ENCODE measurements at regions not wholly inside any gene's neighbourhood (a gene's known extent, or its start where the extent isn't known, plus 50 kb on each side); places are given as distances from the start of the nearest gene placed in this dataset.

GRCh38 chr3:76653640-76654251, 386.2 kb upstream of the ROBO2 start:
- TF ChIP-seq, protein P1, sequence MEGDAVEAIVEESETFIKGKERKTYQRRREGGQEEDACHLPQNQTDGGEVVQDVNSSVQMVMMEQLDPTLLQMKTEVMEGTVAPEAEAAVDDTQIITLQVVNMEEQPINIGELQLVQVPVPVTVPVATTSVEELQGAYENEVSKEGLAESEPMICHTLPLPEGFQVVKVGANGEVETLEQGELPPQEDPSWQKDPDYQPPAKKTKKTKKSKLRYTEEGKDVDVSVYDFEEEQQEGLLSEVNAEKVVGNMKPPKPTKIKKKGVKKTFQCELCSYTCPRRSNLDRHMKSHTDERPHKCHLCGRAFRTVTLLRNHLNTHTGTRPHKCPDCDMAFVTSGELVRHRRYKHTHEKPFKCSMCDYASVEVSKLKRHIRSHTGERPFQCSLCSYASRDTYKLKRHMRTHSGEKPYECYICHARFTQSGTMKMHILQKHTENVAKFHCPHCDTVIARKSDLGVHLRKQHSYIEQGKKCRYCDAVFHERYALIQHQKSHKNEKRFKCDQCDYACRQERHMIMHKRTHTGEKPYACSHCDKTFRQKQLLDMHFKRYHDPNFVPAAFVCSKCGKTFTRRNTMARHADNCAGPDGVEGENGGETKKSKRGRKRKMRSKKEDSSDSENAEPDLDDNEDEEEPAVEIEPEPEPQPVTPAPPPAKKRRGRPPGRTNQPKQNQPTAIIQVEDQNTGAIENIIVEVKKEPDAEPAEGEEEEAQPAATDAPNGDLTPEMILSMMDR (IDR thresholded peaks at IDR 0.05; ENCODE audit: unreplicated experiment): no peak
- DNase-seq (ENCODE audit: low spot score): no peak
- no peaks in the 10 kb centered on the region for H3K36me3 Mint-ChIP-seq (ENCODE audit: low read depth, unreplicated experiment)
- peaks cover 1% of the 10 kb centered on the region for H3K27me3 Mint-ChIP-seq (ENCODE audit: unreplicated experiment)
- no peak overlapping the region for H3K4me3 Mint-ChIP-seq (ENCODE audit: unreplicated experiment)
- H3K27ac Mint-ChIP-seq (ENCODE audit: unreplicated experiment): no peak overlapping the region
- H3K4me1 Mint-ChIP-seq (ENCODE audit: unreplicated experiment): no peaks in the 10 kb centered on the region
- no peaks in the 10 kb centered on the region for H3K9me3 Mint-ChIP-seq (ENCODE audit: unreplicated experiment)

GRCh38 chr3:76656531-76657070, 383.3 kb upstream of the ROBO2 start:
- Mint-ChIP-seq H3K9me3 (ENCODE audit: unreplicated experiment) (no peaks in the 10 kb centered on the region), H3K4me1 (ENCODE audit: unreplicated experiment) (no peaks in the 10 kb centered on the region), H3K4me3 (ENCODE audit: unreplicated experiment) (no peak overlapping the region), H3K36me3 (ENCODE audit: low read depth, unreplicated experiment) (no peaks in the 10 kb centered on the region), H3K27ac (ENCODE audit: unreplicated experiment) (no peak overlapping the region), H3K27me3 (ENCODE audit: unreplicated experiment) (peaks cover 1% of the 10 kb centered on the region)
- DNase-seq (ENCODE audit: low spot score): no peak
- TF ChIP-seq, protein P1 (IDR thresholded peaks at IDR 0.05; ENCODE audit: unreplicated experiment): no peak

DNA sequence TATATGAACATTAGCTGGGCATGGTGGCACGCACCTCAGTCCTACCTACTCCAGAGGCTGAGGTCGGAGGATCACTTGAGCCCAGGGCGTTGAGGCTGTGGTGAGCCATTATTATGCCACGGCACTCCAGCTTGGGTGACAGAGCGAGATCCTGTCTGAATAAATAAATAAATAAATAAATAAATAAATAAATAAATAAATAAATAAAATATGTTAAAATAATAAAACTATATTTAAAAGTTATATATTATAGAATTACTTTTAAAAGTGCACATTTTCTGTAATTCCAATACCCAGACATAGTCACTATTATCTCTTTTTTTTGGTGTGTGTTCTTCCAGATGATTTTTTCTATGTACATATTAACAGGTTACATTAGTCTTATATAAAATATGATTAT, 382.0 kb upstream of the ROBO2 start:
- Mint-ChIP-seq H3K27me3 (ENCODE audit: unreplicated experiment) (peaks cover 1% of the 10 kb centered on the region), H3K9me3 (ENCODE audit: unreplicated experiment) (no peaks in the 10 kb centered on the region), H3K27ac (ENCODE audit: unreplicated experiment) (no peak overlapping the region), H3K4me3 (ENCODE audit: unreplicated experiment) (no peak overlapping the region), H3K4me1 (ENCODE audit: unreplicated experiment) (no peaks in the 10 kb centered on the region), H3K36me3 (ENCODE audit: low read depth, unreplicated experiment) (no peaks in the 10 kb centered on the region)
- no peak for DNase-seq (ENCODE audit: low spot score)
- TF ChIP-seq, protein P1 (IDR thresholded peaks at IDR 0.05; ENCODE audit: unreplicated experiment): no peak

DNA sequence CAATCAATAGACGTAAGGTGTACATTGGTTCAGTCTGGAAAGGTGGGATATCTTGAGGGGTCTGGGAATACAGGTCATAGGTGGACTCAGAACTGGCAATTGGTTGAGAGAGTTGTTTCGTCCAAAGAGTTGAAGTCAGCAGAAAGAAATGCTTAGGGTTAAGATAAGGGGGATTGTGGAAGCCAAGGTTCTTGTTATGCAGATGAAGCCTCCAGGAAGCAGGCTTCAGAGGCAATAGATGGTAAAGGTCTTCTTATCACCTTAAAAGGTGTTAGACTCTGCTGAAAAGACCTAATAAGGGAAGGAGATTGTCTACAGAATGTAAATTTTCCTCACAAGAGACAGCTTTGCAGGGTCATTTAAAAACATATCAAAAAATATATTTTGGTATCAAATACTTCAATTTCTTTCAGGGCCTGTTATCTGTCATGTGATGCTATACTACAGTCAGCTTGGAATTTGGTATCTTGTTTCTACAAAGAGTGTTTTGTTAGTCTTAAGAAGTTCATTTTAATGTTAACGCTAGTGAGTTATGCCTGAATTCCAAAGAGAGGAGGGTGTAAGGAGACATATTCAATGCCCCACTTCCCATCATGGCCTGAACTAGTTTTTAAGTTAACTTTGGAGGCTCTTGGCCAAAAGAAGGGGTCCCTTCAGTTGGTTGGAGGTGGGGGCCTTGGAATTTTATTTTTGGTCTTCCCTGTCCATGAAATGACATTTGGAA, 378.2 kb upstream of the ROBO2 start:
- H3K9me3 Mint-ChIP-seq (ENCODE audit: unreplicated experiment): no peaks in the 10 kb centered on the region
- no peaks in the 10 kb centered on the region for H3K36me3 Mint-ChIP-seq (ENCODE audit: low read depth, unreplicated experiment)
- DNase-seq (ENCODE audit: low spot score): no peak
- TF ChIP-seq, protein P1 (IDR thresholded peaks at IDR 0.05; ENCODE audit: unreplicated experiment): no peak
- H3K4me3 Mint-ChIP-seq (ENCODE audit: unreplicated experiment): no peak overlapping the region
- no peaks in the 10 kb centered on the region for H3K27me3 Mint-ChIP-seq (ENCODE audit: unreplicated experiment)
- peaks cover 3% of the 10 kb centered on the region for H3K4me1 Mint-ChIP-seq (ENCODE audit: unreplicated experiment)
- no peak overlapping the region for H3K27ac Mint-ChIP-seq (ENCODE audit: unreplicated experiment)

GRCh38 chr3:76664816-76665215, 375.1 kb upstream of the ROBO2 start:
- H3K4me1 Mint-ChIP-seq (ENCODE audit: unreplicated experiment): peaks cover 3% of the 10 kb centered on the region
- H3K9me3 Mint-ChIP-seq (ENCODE audit: unreplicated experiment): no peaks in the 10 kb centered on the region
- TF ChIP-seq, protein P1 (IDR thresholded peaks at IDR 0.05; ENCODE audit: unreplicated experiment): no peak
- DNase-seq (ENCODE audit: low spot score): no peak
- H3K4me3 Mint-ChIP-seq (ENCODE audit: unreplicated experiment): no peak overlapping the region
- H3K27me3 Mint-ChIP-seq (ENCODE audit: unreplicated experiment): no peaks in the 10 kb centered on the region
- H3K27ac Mint-ChIP-seq (ENCODE audit: unreplicated experiment): no peak overlapping the region
- H3K36me3 Mint-ChIP-seq (ENCODE audit: low read depth, unreplicated experiment): no peaks in the 10 kb centered on the region

Measured in endothelial cell (in vitro differentiated cells).